A549 (cell line): ENCODE measurements at regions not wholly inside any gene's neighbourhood (a gene's known extent, or its start where the extent isn't known, plus 50 kb on each side); places are given as distances from the start of the nearest gene placed in this dataset.

ENCODE experiments used
- ATAC-seq, 2 experiments: fragments of 200-7000 bp in 1 of 2; fragments of >200 bp in 1 of 2; cut with Nextera tagmentation in 1 of 2; cut with Tn5 transposase in 1 of 2; 3 replicates each; pipeline versions ENCODE4 v1.8.0 to v1.9.1; 2018 to 2020; ENCODE audit warnings: mild to moderate bottlenecking in 1 of 2, moderate library complexity in 1 of 2
- CTCF ChIA-PET: fragments of 300-600 bp; sonication (Branson Sonifier 250); formaldehyde crosslinking; extraction: SDS; loops from one replicate; lab custom pipeline; 2021; ENCODE audit warnings: antibody characterized with exemption, inconsistent platforms; lab: Yijun Ruan, JAX
- POLR2A ChIA-PET: fragments of 350-600 bp; formaldehyde crosslinking; extraction: SDS; loops from one replicate; lab custom pipeline; 2021; ENCODE audit warnings: antibody characterized with exemption, inconsistent platforms; lab: Yijun Ruan, JAX
- DNase-seq, 2 experiments: peaks; one replicate each; pipeline versions ENCODE4 v3.0.0 to v3.0.0-alpha.2; 2011 to 2016; ENCODE audit warnings: low read depth in 1 of 2, low spot score in 1 of 2
- FAIRE-seq: peaks from 2 replicates; lab custom pipeline; 2011; peaks lifted over from hg19 to GRCh38; lab: Jason Lieb, UNC
- H3K27ac ChIP-seq, 2 experiments: fragments of >200 bp; sonication (Bioruptor Twin); formaldehyde crosslinking; 3 replicates each; pipeline ENCODE4 v1.5.1; 2016 to 2017
- H3K4me1 ChIP-seq: fragments of >200 bp; sonication (Bioruptor Twin); formaldehyde crosslinking; 3 replicates; pipeline ENCODE4 v1.6.1; 2016
- H3K4me2 ChIP-seq: fragments of >200 bp; sonication (Bioruptor Twin); formaldehyde crosslinking; 3 replicates; pipeline ENCODE4 v1.6.1; 2016
- H3K4me3 ChIP-seq: fragments of >200 bp; sonication (Bioruptor Twin); formaldehyde crosslinking; 3 replicates; pipeline ENCODE4 v1.5.1; 2016
- H3K9me3 ChIP-seq: fragments of >200 bp; sonication (Bioruptor Twin); formaldehyde crosslinking; 3 replicates; pipeline ENCODE4 v1.6.1; 2016
- BHLHE40 ChIP-seq: IDR thresholded peaks from 2 replicates; pipeline ENCODE4 v1.6.1; 2012; ENCODE audit warnings: low read depth, low read length, inconsistent platforms
- CBX2 ChIP-seq: fragments of 200-600 bp; sonication (generic); IDR thresholded peaks from 2 replicates; pipeline ENCODE4 v1.6.1; 2016; ENCODE audit warnings: low read depth, mild to moderate bottlenecking, borderline replicate concordance
- CBX8 ChIP-seq: fragments of 200-600 bp; sonication (generic); IDR thresholded peaks from 2 replicates; pipeline ENCODE4 v1.6.1; 2016
- CHD2 ChIP-seq: fragments of 150-350 bp; IDR thresholded peaks from 2 replicates; pipeline ENCODE4 v1.6.1; 2014; ENCODE audit warnings: low read length; ENCODE audit not compliant: partially characterized antibody
- EP300 ChIP-seq, 2 experiments: fragments of >200 bp; sonication (Bioruptor Twin); formaldehyde crosslinking; IDR thresholded peaks; 2 replicates in 1 of 2; 3 replicates in 1 of 2; pipeline ENCODE4 v1.6.1; 2016 to 2017
- ESRRA ChIP-seq: fragments of 150-350 bp; IDR thresholded peaks from 2 replicates; pipeline ENCODE4 v1.6.1; 2014; ENCODE audit warnings: mild to moderate bottlenecking, low read length, borderline replicate concordance
- FOSL2 ChIP-seq, 2 experiments: fragments of 450-650 bp in 1 of 2; fragments of >200 bp in 1 of 2; sonication (Bioruptor Twin) in 1 of 2; formaldehyde crosslinking; IDR thresholded peaks; 2 replicates each; pipeline versions ENCODE4 v1.5.0 to v1.6.1; 2016 to 2020; ENCODE audit warnings: mild to moderate bottlenecking in 1 of 2, moderate library complexity in 1 of 2
- FOXS1 ChIP-seq: fragments of 250-450 bp; sonication (Bioruptor Pico); IDR thresholded peaks from 2 replicates; pipeline ENCODE4 v1.5.0; 2020; ENCODE audit warnings: mild to moderate bottlenecking, moderate library complexity
- GATA3 ChIP-seq: IDR thresholded peaks from 2 replicates; pipeline ENCODE4 v1.6.1; 2012; ENCODE audit warnings: borderline replicate concordance
- HDAC2 ChIP-seq: fragments of 200-600 bp; sonication (generic); IDR thresholded peaks from 2 replicates; pipeline ENCODE4 v1.6.1; 2016
- HOXA7 ChIP-seq: fragments of 250-450 bp; sonication (Bioruptor Pico); IDR thresholded peaks from 2 replicates; pipeline ENCODE4 v1.5.0; 2020; ENCODE audit warnings: mild to moderate bottlenecking, moderate library complexity
- HOXB13 ChIP-seq: fragments of 250-450 bp; sonication (Bioruptor Pico); IDR thresholded peaks from 2 replicates; pipeline ENCODE4 v1.5.0; 2020; ENCODE audit warnings: low read depth, mild to moderate bottlenecking, moderate library complexity
- HOXB5 ChIP-seq: fragments of 250-450 bp; sonication (Bioruptor Pico); IDR thresholded peaks from 2 replicates; pipeline ENCODE4 v1.5.0; 2020; ENCODE audit warnings: mild to moderate bottlenecking, moderate library complexity
- JUNB ChIP-seq: fragments of >200 bp; sonication (Bioruptor Twin); formaldehyde crosslinking; IDR thresholded peaks from 2 replicates; pipeline ENCODE4 v1.6.1; 2016
- KDM5A ChIP-seq: fragments of 200-600 bp; sonication (generic); IDR thresholded peaks from 2 replicates; pipeline ENCODE4 v1.6.1; 2016; ENCODE audit warnings: antibody characterized with exemption, mild to moderate bottlenecking
- MAFK ChIP-seq: fragments of 450-650 bp; IDR thresholded peaks from 2 replicates; pipeline ENCODE4 v1.6.1; 2014; ENCODE audit not compliant: partially characterized antibody
- MYC ChIP-seq: IDR thresholded peaks from 2 replicates; pipeline ENCODE4 v1.6.1; 2012; ENCODE audit warnings: mild to moderate bottlenecking, inconsistent platforms, low read length, improper control_type of control experiment, borderline replicate concordance
- NPAS2 ChIP-seq: fragments of 250-450 bp; sonication (Bioruptor Pico); IDR thresholded peaks from 2 replicates; pipeline ENCODE4 v1.8.0; 2022; ENCODE audit warnings: mild to moderate bottlenecking, moderate library complexity, borderline replicate concordance
- NR3C1 ChIP-seq: fragments of >200 bp; sonication (Bioruptor Twin); formaldehyde crosslinking; IDR thresholded peaks from 3 replicates; pipeline ENCODE4 v1.6.1; 2017
- POLR2AphosphoS2 ChIP-seq: conservative IDR thresholded peaks from 2 replicates; pipeline ENCODE4 v1.6.1; 2012; ENCODE audit warnings: low read length, improper control_type of control experiment, inconsistent platforms
- RARB ChIP-seq: fragments of 250-450 bp; sonication (Bioruptor Pico); IDR thresholded peaks from 2 replicates; pipeline ENCODE4 v1.8.0; 2021; ENCODE audit warnings: mild to moderate bottlenecking, moderate library complexity
- SMC3 ChIP-seq: fragments of >200 bp; sonication (Bioruptor Twin); formaldehyde crosslinking; IDR thresholded peaks from 3 replicates; pipeline ENCODE4 v1.6.1; 2018; ENCODE audit warnings: inconsistent platforms
- TP53 ChIP-seq: fragments of 250-450 bp; sonication (Bioruptor Pico); IDR thresholded peaks from 2 replicates; pipeline ENCODE4 v1.5.0; 2021; ENCODE audit warnings: mild to moderate bottlenecking, moderate library complexity
- ZC3H11A ChIP-seq: fragments of 450-650 bp; IDR thresholded peaks from 2 replicates; pipeline ENCODE4 v1.6.1; 2014; ENCODE audit warnings: antibody characterized with exemption, mild to moderate bottlenecking
- ZFP36 ChIP-seq: fragments of 450-650 bp; IDR thresholded peaks from 2 replicates; pipeline ENCODE4 v1.6.1; 2014; ENCODE audit warnings: borderline replicate concordance; ENCODE audit not compliant: partially characterized antibody
- WGBS: methylation state at CpG from one replicate; pipeline ENCODE4 v1.1.6; 2017; ENCODE audit errors: missing lambda C conversion rate; 5-methylcytosine and 5-hydroxymethylcytosine counted together
- TF ChIP-seq, protein P1 (sequence below): fragments of >200 bp; sonication (Bioruptor Twin); formaldehyde crosslinking; IDR thresholded peaks from 3 replicates; pipeline ENCODE4 v1.5.1; 2016
- TF ChIP-seq, protein P2 (sequence below): fragments of >200 bp; sonication (Bioruptor Twin); formaldehyde crosslinking; IDR thresholded peaks from 2 replicates; pipeline ENCODE4 v1.6.1; 2016
- TF ChIP-seq, protein P3 (sequence below): fragments of >200 bp; sonication (Bioruptor Twin); formaldehyde crosslinking; IDR thresholded peaks from 3 replicates; pipeline ENCODE4 v1.6.1; 2016

DNA sequence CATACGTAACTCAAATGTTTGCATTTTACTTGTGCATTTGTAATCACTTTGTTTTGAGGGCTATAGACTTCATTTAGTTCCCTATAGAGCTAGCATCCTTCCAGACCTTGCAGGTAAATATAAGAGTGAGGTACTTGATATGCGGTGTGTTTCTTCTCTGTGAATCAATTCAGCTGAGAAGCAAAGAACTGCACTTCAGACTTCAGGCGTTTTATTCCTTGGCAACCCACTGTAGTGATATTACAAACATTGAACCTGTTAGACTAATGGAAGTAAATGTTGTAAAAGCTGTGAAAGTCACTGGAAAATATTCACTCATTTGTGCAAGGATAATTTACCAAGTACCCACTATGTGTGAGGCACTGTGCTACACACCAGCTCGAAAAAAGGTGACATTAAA, 94.1 kb upstream of the CHL1 start:
- Histone ChIP-seq H3K27ac (no peak overlapping the region), H3K4me3 (no peak overlapping the region), H3K9me3 (no peaks in the 10 kb centered on the region), H3K4me2 (no peak overlapping the region), H3K4me1 (no peaks in the 10 kb centered on the region)
- TF ChIP-seq CHD2 (no peak), HOXA7 (CRISPR knock-in tag) (no peak), FOSL2 (IDR thresholded peaks at IDR 0.05) (no peak), FOSL2 (CRISPR knock-in tag; IDR thresholded peaks at IDR 0.05) (no peak), BHLHE40 (no peak), HDAC2 (no peak), HOXB13 (CRISPR knock-in tag) (no peak), FOXS1 (no peak), KDM5A (no peak)
- 10% methylated on average over 4 of the region's 4 CpGs for WGBS
- POLR2A ChIA-PET: no interaction called here
- CTCF ChIA-PET: no interaction called here
- ATAC-seq (no peak), DNase-seq (no peak), FAIRE-seq (no peak)

DNA sequence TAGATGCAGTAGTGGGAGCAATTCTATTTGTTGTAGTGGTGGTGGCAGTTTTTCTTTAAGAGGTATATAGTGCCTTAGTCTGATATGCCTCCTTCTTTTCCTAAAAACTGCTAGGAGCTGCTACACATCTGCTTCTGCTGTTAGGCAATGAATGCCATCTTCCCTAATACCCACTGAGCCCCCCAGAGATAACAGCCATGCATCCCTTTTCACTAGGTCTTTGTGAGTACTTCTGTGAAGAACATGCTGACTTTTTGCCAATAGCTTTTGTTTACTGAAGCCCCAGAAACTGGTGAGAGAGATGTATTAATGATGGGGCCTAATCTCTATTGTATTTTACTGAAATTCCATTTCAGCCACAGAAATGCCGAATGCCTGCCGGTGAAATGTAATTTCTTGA, 92.6 kb upstream of the CHL1 start:
- POLR2A ChIA-PET: no interaction called here
- Histone ChIP-seq H3K4me1 (no peaks in the 10 kb centered on the region), H3K4me2 (no peak overlapping the region), H3K4me3 (no peak overlapping the region), H3K27ac (no peak overlapping the region)
- FAIRE-seq (no peak), DNase-seq (no peak), ATAC-seq (no peak)
- TF ChIP-seq CBX8: no peak
- TF ChIP-seq CBX2: no peak
- TF ChIP-seq ZFP36: no peak
- TF ChIP-seq FOXS1: no peak
- TF ChIP-seq JUNB: no peak
- TF ChIP-seq ZC3H11A: no peak
- TF ChIP-seq, protein P1, sequence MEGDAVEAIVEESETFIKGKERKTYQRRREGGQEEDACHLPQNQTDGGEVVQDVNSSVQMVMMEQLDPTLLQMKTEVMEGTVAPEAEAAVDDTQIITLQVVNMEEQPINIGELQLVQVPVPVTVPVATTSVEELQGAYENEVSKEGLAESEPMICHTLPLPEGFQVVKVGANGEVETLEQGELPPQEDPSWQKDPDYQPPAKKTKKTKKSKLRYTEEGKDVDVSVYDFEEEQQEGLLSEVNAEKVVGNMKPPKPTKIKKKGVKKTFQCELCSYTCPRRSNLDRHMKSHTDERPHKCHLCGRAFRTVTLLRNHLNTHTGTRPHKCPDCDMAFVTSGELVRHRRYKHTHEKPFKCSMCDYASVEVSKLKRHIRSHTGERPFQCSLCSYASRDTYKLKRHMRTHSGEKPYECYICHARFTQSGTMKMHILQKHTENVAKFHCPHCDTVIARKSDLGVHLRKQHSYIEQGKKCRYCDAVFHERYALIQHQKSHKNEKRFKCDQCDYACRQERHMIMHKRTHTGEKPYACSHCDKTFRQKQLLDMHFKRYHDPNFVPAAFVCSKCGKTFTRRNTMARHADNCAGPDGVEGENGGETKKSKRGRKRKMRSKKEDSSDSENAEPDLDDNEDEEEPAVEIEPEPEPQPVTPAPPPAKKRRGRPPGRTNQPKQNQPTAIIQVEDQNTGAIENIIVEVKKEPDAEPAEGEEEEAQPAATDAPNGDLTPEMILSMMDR: no peak
- no peak for TF ChIP-seq EP300 (IDR thresholded peaks at IDR 0.05)
- TF ChIP-seq MYC: no peak
- no peak for TF ChIP-seq HOXA7 (CRISPR knock-in tag)
- TF ChIP-seq, all 56 proteins: peak for 0
- CTCF ChIA-PET: no interaction called here
- H3K9me3 ChIP-seq: no peaks in the 10 kb centered on the region
- WGBS: 23% methylated on average over 2 of the region's 2 CpGs

DNA sequence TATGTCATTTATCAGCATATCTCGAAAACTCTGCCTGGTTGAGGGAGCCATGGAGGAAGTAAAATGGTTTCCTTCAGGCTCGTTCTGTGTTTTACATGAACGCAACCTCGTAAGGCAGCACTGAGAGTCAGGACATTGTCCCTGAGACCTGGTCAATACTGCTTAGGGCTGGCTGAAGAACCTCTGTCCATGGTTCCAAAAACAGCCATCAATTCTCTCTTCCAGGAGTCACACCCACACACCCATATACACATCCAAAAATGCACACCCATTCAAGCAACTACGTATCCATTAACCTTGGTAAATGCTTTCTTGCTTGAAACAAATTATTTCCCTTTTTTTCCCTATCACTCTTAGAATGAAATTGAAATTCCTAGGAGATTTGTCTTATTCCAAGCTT, 91.0 kb upstream of the CHL1 start:
- ATAC-seq: no peak

More for the DNA sequence above, 91.0 kb upstream of the CHL1 start:
- no peak for DNase-seq
- FAIRE-seq: no peak
- no peaks in the 10 kb centered on the region for H3K9me3 ChIP-seq
- POLR2A ChIA-PET: no interaction called here
- no peak overlapping the region for H3K27ac ChIP-seq
- CTCF ChIA-PET: no interaction called here
- TF ChIP-seq CHD2: no peak
- TF ChIP-seq HOXB5: no peak
- no peak for TF ChIP-seq NPAS2
- no peak for TF ChIP-seq NR3C1
- no peak for TF ChIP-seq BHLHE40
- no peak for TF ChIP-seq CBX2
- no peak for TF ChIP-seq ESRRA
- TF ChIP-seq GATA3: no peak
- no peak for TF ChIP-seq SMC3
- TF ChIP-seq, protein P2, sequence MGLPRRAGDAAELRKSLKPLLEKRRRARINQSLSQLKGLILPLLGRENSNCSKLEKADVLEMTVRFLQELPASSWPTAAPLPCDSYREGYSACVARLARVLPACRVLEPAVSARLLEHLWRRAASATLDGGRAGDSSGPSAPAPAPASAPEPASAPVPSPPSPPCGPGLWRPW: no peak
- no peak for TF ChIP-seq HDAC2
- TF ChIP-seq, protein P3, sequence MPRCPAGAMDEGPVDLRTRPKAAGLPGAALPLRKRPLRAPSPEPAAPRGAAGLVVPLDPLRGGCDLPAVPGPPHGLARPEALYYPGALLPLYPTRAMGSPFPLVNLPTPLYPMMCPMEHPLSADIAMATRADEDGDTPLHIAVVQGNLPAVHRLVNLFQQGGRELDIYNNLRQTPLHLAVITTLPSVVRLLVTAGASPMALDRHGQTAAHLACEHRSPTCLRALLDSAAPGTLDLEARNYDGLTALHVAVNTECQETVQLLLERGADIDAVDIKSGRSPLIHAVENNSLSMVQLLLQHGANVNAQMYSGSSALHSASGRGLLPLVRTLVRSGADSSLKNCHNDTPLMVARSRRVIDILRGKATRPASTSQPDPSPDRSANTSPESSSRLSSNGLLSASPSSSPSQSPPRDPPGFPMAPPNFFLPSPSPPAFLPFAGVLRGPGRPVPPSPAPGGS: no peak
- TF ChIP-seq ZFP36: no peak
- TF ChIP-seq RARB (CRISPR knock-in tag): no peak
- TF ChIP-seq MAFK: no peak
- no peak for TF ChIP-seq POLR2AphosphoS2
- no peak for TF ChIP-seq TP53 (CRISPR knock-in tag)
- no peak overlapping the region for H3K4me2 ChIP-seq
- 26% methylated on average over 5 of the region's 5 CpGs for WGBS
- no peak overlapping the region for H3K4me3 ChIP-seq
- H3K4me1 ChIP-seq: no peaks in the 10 kb centered on the region
